Gastrocnemius medialis (tissue), 4 donors: ENCODE measurements at regions not wholly inside any gene's neighbourhood (a gene's known extent, or its start where the extent isn't known, plus 50 kb on each side); places are given as distances from the start of the nearest gene placed in this dataset.

Experiments
- POLR2A ChIP-seq, 2 donors: fragments of 450-650 bp; IDR thresholded peaks; one replicate each; pipeline ENCODE4 v1.6.1; 2017; ENCODE audit warnings: antibody characterized with exemption in 2 of 2, mild to moderate bottlenecking in 2 of 2, moderate library complexity in 2 of 2
- TF ChIP-seq, protein P1 (sequence below), 5 experiments: fragments of 450-650 bp in 3 of 5; fragments of 200-600 bp in 2 of 5; sonication (generic) in 2 of 5; IDR thresholded peaks in 4 of 5; conservative IDR thresholded peaks in 1 of 5; 1 replicate in 4 of 5; 2 replicates in 1 of 5; pipeline ENCODE4 v1.5.1; 2016 to 2019; ENCODE audit warnings: antibody characterized with exemption in 5 of 5, mild to moderate bottlenecking in 3 of 5, moderate library complexity in 3 of 5

DNA sequence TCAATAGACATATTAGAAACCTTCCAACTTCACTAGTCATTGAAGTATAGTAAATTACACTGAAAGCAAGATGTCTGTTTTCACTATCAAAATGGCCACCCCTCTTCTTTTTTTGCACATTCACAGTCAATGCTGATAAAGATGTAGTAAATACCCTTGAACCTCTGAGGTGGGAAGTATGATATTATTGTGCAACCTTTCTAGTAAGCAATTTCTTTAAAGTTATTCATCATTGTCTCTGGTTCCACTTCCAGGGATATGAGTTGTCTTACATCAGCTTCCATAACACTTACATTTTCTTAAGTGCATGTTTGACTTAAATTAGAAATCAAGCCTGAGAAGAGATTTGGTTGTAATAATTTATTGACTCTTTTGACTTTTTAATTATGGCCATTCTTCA, 453.9 kb upstream of the MGAT4C start:
- TF ChIP-seq, protein P1, sequence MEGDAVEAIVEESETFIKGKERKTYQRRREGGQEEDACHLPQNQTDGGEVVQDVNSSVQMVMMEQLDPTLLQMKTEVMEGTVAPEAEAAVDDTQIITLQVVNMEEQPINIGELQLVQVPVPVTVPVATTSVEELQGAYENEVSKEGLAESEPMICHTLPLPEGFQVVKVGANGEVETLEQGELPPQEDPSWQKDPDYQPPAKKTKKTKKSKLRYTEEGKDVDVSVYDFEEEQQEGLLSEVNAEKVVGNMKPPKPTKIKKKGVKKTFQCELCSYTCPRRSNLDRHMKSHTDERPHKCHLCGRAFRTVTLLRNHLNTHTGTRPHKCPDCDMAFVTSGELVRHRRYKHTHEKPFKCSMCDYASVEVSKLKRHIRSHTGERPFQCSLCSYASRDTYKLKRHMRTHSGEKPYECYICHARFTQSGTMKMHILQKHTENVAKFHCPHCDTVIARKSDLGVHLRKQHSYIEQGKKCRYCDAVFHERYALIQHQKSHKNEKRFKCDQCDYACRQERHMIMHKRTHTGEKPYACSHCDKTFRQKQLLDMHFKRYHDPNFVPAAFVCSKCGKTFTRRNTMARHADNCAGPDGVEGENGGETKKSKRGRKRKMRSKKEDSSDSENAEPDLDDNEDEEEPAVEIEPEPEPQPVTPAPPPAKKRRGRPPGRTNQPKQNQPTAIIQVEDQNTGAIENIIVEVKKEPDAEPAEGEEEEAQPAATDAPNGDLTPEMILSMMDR (IDR thresholded peaks at IDR 0.05 in 4 of 5, conservative IDR thresholded peaks at IDR 0.05 in 1 of 5), result no peak
- no peak for TF ChIP-seq POLR2A (IDR thresholded peaks at IDR 0.05)
